OCI-LY3 (cell line): ENCODE measurements at regions not wholly inside any gene's neighbourhood (a gene's known extent, or its start where the extent isn't known, plus 50 kb on each side); places are given as distances from the start of the nearest gene placed in this dataset.

Experiments
- H2AFZ ChIP-seq: fragments of 200-600, 300-600 bp; shearing (Covaris generic); 2 replicates; pipeline ENCODE4 v1.6.0; 2014; ENCODE audit warnings: antibody characterized with exemption, low read depth, low read length
- H3K27ac ChIP-seq: fragments of 200-600, 300-600 bp; sonication (generic); 2 replicates; pipeline ENCODE4 v1.5.1; 2014; ENCODE audit warnings: mild to moderate bottlenecking, low read length, moderate library complexity, mixed read lengths
- H3K27me3 ChIP-seq: fragments of 200-600, 300-600 bp; sonication (generic); 2 replicates; pipeline ENCODE4 v1.6.1; 2014; ENCODE audit warnings: low read depth, low read length, mixed read lengths
- H3K36me3 ChIP-seq: fragments of 200-600, 300-600 bp; sonication (generic); replicated peaks from 2 replicates; pipeline ENCODE3; 2014; ENCODE audit warnings: low read depth, low read length, mixed read lengths
- H3K4me1 ChIP-seq: fragments of 300-600, 200-600 bp; sonication (generic); 2 replicates; pipeline ENCODE4 v1.6.1; 2014; ENCODE audit warnings: low read length, mixed read lengths
- H3K4me2 ChIP-seq: fragments of 200-600, 300-600 bp; sonication (generic); 2 replicates; pipeline ENCODE4 v1.6.1; 2014; ENCODE audit warnings: low read length, mixed read lengths
- H3K4me3 ChIP-seq: fragments of 300-600, 200-600 bp; sonication (generic); 2 replicates; pipeline ENCODE4 v1.5.1; 2014; ENCODE audit warnings: antibody characterized with exemption, mild to moderate bottlenecking, low read length, moderate library complexity
- H3K79me2 ChIP-seq: fragments of 300-600, 200-600 bp; shearing (Covaris generic); 2 replicates; pipeline ENCODE4 v1.6.1; 2014; ENCODE audit warnings: mild to moderate bottlenecking, low read length, mixed read lengths
- H3K9ac ChIP-seq: fragments of 300-600, 200-600 bp; shearing (Covaris generic); 2 replicates; pipeline ENCODE4 v1.6.0; 2014; ENCODE audit warnings: mild to moderate bottlenecking, low read length, moderate library complexity
- H3K9me3 ChIP-seq: fragments of 200-600, 300-600 bp; shearing (Covaris generic); 2 replicates; pipeline ENCODE4 v1.6.1; 2014; ENCODE audit warnings: low read length, mixed read lengths; ENCODE audit not compliant: insufficient read depth
- H4K20me1 ChIP-seq: fragments of 200-600, 300-600 bp; sonication (generic); 2 replicates; pipeline ENCODE4 v1.6.1; 2016; ENCODE audit warnings: low read length, mixed read lengths; ENCODE audit not compliant: insufficient read depth
- EZH2phosphoT487 ChIP-seq: fragments of 200-600 bp; shearing (Covaris generic); IDR thresholded peaks from 2 replicates; pipeline ENCODE4 v1.6.1; 2018; ENCODE audit warnings: antibody characterized with exemption, mixed run types, low read depth
- TF ChIP-seq, protein P1 (sequence below): fragments of 200-600, 300-600 bp; sonication (generic); IDR thresholded peaks from 2 replicates; pipeline ENCODE4 v1.5.1; 2014; ENCODE audit warnings: antibody characterized with exemption, low read length, low read depth

DNA sequence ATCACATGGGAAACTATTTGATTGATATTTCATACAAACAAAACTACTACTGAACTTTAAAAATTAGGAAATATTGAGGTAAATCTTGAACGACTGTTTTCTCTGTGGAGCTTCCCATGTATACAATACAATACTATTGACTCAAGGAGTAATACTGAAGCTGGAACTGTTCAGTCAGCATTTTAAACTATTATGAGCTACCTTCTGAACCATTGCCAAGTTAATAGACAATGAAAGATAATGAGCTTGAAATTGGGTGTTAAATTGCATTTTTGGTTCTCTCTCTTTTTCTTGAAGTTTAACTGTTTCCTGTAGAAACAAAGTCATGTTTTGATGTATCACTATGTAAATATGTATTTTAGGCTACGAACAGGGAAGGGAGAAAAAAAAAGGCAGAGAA is 569.2 kb downstream of the ZEB2 start:
- Histone ChIP-seq H3K9me3 (no peaks in the 10 kb centered on the region), H3K79me2 (no peaks in the 10 kb centered on the region), H4K20me1 (no peaks in the 10 kb centered on the region), H2AFZ (no peak overlapping the region), H3K27ac (peak overlapping the region; percentile 95), H3K4me3 (0 out of 2 replicates have a peak overlapping the region, but pooled peaks have one; percentile 5), H3K4me1 (peaks cover 84% of the 10 kb centered on the region), H3K36me3 (peaks cover 6% of the 10 kb centered on the region), H3K9ac (peak overlapping the region; percentile 51), H3K4me2 (peak overlapping the region; percentile 66), H3K27me3 (no peaks in the 10 kb centered on the region)
- TF ChIP-seq EZH2phosphoT487 = no peak
- TF ChIP-seq, protein P1, sequence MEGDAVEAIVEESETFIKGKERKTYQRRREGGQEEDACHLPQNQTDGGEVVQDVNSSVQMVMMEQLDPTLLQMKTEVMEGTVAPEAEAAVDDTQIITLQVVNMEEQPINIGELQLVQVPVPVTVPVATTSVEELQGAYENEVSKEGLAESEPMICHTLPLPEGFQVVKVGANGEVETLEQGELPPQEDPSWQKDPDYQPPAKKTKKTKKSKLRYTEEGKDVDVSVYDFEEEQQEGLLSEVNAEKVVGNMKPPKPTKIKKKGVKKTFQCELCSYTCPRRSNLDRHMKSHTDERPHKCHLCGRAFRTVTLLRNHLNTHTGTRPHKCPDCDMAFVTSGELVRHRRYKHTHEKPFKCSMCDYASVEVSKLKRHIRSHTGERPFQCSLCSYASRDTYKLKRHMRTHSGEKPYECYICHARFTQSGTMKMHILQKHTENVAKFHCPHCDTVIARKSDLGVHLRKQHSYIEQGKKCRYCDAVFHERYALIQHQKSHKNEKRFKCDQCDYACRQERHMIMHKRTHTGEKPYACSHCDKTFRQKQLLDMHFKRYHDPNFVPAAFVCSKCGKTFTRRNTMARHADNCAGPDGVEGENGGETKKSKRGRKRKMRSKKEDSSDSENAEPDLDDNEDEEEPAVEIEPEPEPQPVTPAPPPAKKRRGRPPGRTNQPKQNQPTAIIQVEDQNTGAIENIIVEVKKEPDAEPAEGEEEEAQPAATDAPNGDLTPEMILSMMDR = no peak

DNA sequence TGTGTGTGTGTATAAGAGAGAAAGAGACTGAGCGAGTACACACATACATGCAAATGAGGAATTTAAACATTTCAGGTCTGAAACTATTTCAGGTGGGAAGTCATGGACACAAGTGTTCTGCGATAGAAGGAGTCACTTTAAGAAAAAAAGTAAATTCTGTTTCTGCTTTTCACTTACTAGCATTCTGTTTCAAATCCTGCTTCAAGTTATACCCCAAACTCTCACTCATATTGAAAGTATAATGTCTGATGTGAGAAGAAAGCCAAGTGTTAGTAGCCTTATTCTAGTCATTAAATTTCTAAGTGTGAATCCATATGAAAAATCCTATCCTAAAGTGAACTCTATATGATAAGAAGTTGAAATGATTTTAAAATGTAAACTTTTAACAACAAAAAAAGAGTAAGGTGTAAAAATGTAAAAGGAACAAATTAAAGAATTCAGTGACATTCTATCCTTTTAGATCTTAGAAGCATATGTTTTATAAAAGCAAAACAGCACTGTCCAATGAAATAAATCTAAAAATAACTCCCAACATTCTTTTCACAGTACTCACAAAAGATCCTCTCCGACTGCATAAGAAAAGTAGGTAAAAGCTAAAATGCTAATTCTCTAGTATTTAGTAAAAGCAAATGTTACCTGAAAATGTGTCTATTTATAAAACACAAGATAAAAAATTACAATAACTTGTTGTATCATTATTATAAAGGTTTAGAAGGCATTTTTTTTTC is 570.6 kb downstream of the ZEB2 start:
- TF ChIP-seq EZH2phosphoT487 = no peak
- TF ChIP-seq, protein P1 = no peak
- peak overlapping the region; percentile 95 for H3K27ac ChIP-seq
- peaks cover 6% of the 10 kb centered on the region for H3K36me3 ChIP-seq
- H3K9ac ChIP-seq = peak overlapping the region; percentile 74
- H4K20me1 ChIP-seq = no peaks in the 10 kb centered on the region
- no peaks in the 10 kb centered on the region for H3K27me3 ChIP-seq
- H3K9me3 ChIP-seq = no peaks in the 10 kb centered on the region
- H3K4me2 ChIP-seq = peak overlapping the region; percentile 66
- H3K4me1 ChIP-seq = peaks cover 77% of the 10 kb centered on the region
- no peak overlapping the region for H2AFZ ChIP-seq
- H3K4me3 ChIP-seq = peak overlapping the region; percentile 23
- H3K79me2 ChIP-seq = no peaks in the 10 kb centered on the region

DNA sequence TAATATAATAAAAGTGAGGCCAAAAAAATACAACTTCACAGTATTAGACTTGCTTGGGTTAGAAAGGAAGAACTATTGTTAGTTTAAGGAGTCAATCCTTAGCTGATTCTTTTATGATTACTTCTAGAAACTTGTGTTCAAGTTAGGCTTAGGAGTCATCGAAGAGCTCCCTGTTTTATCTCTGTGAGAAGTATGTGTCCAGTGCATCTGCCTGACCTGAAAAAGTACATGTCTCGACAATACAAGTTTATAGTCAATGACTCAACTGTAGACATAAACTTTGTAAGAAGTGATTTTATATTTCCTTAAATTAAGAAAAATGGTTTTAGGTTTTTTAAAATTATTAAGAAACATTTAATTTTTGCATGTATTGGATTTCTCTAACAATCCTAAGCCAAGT is 571.2 kb downstream of the ZEB2 start:
- H3K79me2 ChIP-seq = no peaks in the 10 kb centered on the region
- H2AFZ ChIP-seq = no peak overlapping the region
- H3K9me3 ChIP-seq = no peaks in the 10 kb centered on the region
- H3K4me1 ChIP-seq = peaks cover 76% of the 10 kb centered on the region
- peak overlapping the region; percentile 61 for H3K4me2 ChIP-seq
- peak overlapping the region; percentile 74 for H3K9ac ChIP-seq
- no peaks in the 10 kb centered on the region for H4K20me1 ChIP-seq
- peaks cover 6% of the 10 kb centered on the region for H3K36me3 ChIP-seq
- peak overlapping the region; percentile 23 for H3K4me3 ChIP-seq
- H3K27me3 ChIP-seq = no peaks in the 10 kb centered on the region
- H3K27ac ChIP-seq = peak overlapping the region; percentile 95
- no peak for TF ChIP-seq EZH2phosphoT487
- TF ChIP-seq, protein P1 = no peak

DNA sequence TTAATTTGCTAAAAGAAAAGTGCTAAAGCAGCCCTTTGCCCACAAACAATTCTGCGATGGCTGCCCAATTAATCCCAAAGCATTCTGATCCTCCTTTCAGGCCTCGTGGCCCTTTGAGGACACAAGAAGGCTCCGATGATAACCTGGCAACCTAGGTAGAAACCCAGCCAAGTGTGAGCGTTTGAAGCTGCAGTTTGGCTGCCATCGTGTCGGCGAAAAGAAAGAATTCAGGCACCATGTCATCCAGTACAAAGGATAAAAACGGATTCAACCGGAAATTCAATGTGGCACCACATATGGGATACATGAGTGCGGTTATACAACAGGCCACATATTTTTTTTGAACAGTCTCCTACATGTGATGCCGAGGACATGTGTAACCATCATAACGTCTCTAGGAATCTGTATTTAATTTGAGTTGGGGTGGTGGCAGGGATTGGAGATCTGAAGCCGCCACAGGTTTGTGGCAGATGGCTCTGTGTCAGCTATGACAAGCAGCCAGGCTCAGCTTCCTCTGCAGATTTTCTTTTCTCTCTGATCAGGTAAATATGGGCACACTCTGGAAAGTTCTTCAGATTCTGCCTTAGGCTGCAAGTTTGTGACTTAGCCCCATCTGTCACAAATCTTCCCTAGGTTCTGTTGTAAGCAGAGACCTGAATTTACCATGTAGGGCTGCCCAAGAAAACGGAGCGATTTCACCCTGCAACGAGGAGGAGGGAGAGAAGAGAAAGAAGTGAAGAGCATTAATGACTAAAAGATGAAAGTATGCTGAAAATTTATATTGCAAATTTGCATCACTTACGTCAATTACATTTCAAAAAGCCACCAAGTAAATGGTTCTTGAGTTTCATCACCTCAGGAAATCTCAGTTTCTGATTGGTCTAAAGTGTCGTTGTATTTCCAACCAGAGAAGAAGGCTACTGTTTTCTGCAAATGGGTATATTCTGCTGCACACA is 573.2 kb downstream of the ZEB2 start:
- H3K27ac ChIP-seq = peak overlapping the region; percentile 95
- H3K4me2 ChIP-seq = no peak overlapping the region
- H3K79me2 ChIP-seq = no peaks in the 10 kb centered on the region
- no peaks in the 10 kb centered on the region for H3K9me3 ChIP-seq
- H2AFZ ChIP-seq = no peak overlapping the region
- no peak overlapping the region for H3K4me3 ChIP-seq
- no peak for TF ChIP-seq EZH2phosphoT487
- TF ChIP-seq, protein P1 = no peak
- no peaks in the 10 kb centered on the region for H4K20me1 ChIP-seq
- H3K4me1 ChIP-seq = peaks cover 76% of the 10 kb centered on the region
- H3K9ac ChIP-seq = no peak overlapping the region
- peaks cover 9% of the 10 kb centered on the region for H3K36me3 ChIP-seq
- no peaks in the 10 kb centered on the region for H3K27me3 ChIP-seq
